ENCODE measurements at regions not wholly inside any gene's neighbourhood (a gene's known extent, or its start where the extent isn't known, plus 50 kb on each side); places are given as distances from the start of the nearest gene placed in this dataset.

- intact Hi-C loops (cut with micrococcal nuclease): no loop called here
- no peak for DNase-seq
- no peak overlapping the region for H2AFZ ChIP-seq (ENCODE audit: insufficient read depth, low read depth, low read length, poor library complexity, severe bottlenecking)
- H3K27ac Mint-ChIP-seq: no peak overlapping the region
- no peak overlapping the region for H3K9ac ChIP-seq (ENCODE audit: insufficient read depth, low read length, poor library complexity, severe bottlenecking)
- H3K4me2 ChIP-seq (replicated peaks; ENCODE audit: extremely low read depth, low read length, poor library complexity, severe bottlenecking): no peak overlapping the region
- no peak overlapping the region for H3K27ac ChIP-seq (ENCODE audit: low read depth in 1 of 2, low read length in 2 of 2)
- no peaks in the 10 kb centered on the region for H3K36me3 ChIP-seq (replicated peaks in 1 of 2; ENCODE audit: control insufficient read depth in 1 of 2, insufficient read depth in 2 of 2, low read length in 2 of 2)
- peaks cover 0 to 3% of the 10 kb centered on the region in 2 donors for H3K27me3 ChIP-seq (ENCODE audit: control insufficient read depth in 2 of 2, insufficient read depth in 2 of 2, low read length in 2 of 2)
- peaks cover 9% of the 10 kb centered on the region for H3K4me1 Mint-ChIP-seq
- TF ChIP-seq CTCF (IDR thresholded peaks at IDR 0.05): no peak
- H3K4me3 ChIP-seq (replicated peaks in 1 of 3; ENCODE audit: low read depth in 2 of 3, low read length in 3 of 3): no peak overlapping the region
- no peaks in the 10 kb centered on the region for H4K20me1 ChIP-seq (ENCODE audit: insufficient read depth, low read length)
- WGBS (ENCODE audit: insufficient coverage): no CpG with 5 or more reads among the region's 7 CpGs
- H3K79me2 ChIP-seq (ENCODE audit: insufficient read depth, low read length): no peaks in the 10 kb centered on the region
- peaks cover 3 to 5% of the 10 kb centered on the region in 2 donors for H3K9me3 ChIP-seq (replicated peaks in 1 of 2; ENCODE audit: control insufficient read depth in 1 of 2, insufficient read depth in 1 of 2, low read length in 2 of 2)
- no peaks in the 10 kb centered on the region for H3K36me3 Mint-ChIP-seq
- H3K27me3 Mint-ChIP-seq (ENCODE audit: low read depth in 3 of 3): peaks cover 0 to 9% (median 1%) of the 10 kb centered on the region in 3 donors
- no peak overlapping the region for H3K4me3 Mint-ChIP-seq
- no peaks in the 10 kb centered on the region for H3K4me1 ChIP-seq (ENCODE audit: control insufficient read depth in 1 of 2, insufficient read depth in 2 of 2, low read length in 2 of 2)
- H3K9me3 Mint-ChIP-seq: peaks cover 0 to 4% (median 0%) of the 10 kb centered on the region in 7 donors
Observed at GRCh38 chr6:170473801-170474200, 79.3 kb downstream of the PSMB1 start.

- H3K27ac Mint-ChIP-seq: no peak overlapping the region
- no peaks in the 10 kb centered on the region for H3K36me3 Mint-ChIP-seq
- Histone ChIP-seq H4K20me1 (ENCODE audit: insufficient read depth, low read length) (no peaks in the 10 kb centered on the region), H2AFZ (ENCODE audit: insufficient read depth, low read depth, low read length, poor library complexity, severe bottlenecking) (no peak overlapping the region), H3K4me1 (ENCODE audit: control insufficient read depth in 1 of 2, insufficient read depth in 2 of 2, low read length in 2 of 2) (no peaks in the 10 kb centered on the region), H3K79me2 (ENCODE audit: insufficient read depth, low read length) (no peaks in the 10 kb centered on the region), H3K4me3 (replicated peaks in 1 of 3; ENCODE audit: low read depth in 2 of 3, low read length in 3 of 3) (no peak overlapping the region), H3K27ac (ENCODE audit: low read depth in 1 of 2, low read length in 2 of 2) (no peak overlapping the region), H3K36me3 (replicated peaks in 1 of 2; ENCODE audit: control insufficient read depth in 1 of 2, insufficient read depth in 2 of 2, low read length in 2 of 2) (no peaks in the 10 kb centered on the region), H3K4me2 (replicated peaks; ENCODE audit: extremely low read depth, low read length, poor library complexity, severe bottlenecking) (no peak overlapping the region), H3K9ac (ENCODE audit: insufficient read depth, low read length, poor library complexity, severe bottlenecking) (no peak overlapping the region), H3K9me3 (replicated peaks in 1 of 2; ENCODE audit: control insufficient read depth in 1 of 2, insufficient read depth in 1 of 2, low read length in 2 of 2) (peaks cover 8% of the 10 kb centered on the region in 2 donors), H3K27me3 (ENCODE audit: control insufficient read depth in 2 of 2, insufficient read depth in 2 of 2, low read length in 2 of 2) (peaks cover 0 to 3% of the 10 kb centered on the region in 2 donors)
- peaks cover 0 to 9% (median 1%) of the 10 kb centered on the region in 3 donors for H3K27me3 Mint-ChIP-seq (ENCODE audit: low read depth in 3 of 3)
- H3K4me3 Mint-ChIP-seq: no peak overlapping the region
- H3K9me3 Mint-ChIP-seq: peaks cover 0 to 7% (median 2%) of the 10 kb centered on the region in 7 donors
- 56% methylated on average over 3 of the region's 4 CpGs for WGBS (ENCODE audit: insufficient coverage)
- H3K4me1 Mint-ChIP-seq: peaks cover 9% of the 10 kb centered on the region
- no peak for TF ChIP-seq CTCF (IDR thresholded peaks at IDR 0.05)
- no peak for DNase-seq
- intact Hi-C loops (cut with micrococcal nuclease): no loop called here
Observed at GRCh38 chr6:170473301-170473717, 79.8 kb downstream of the PSMB1 start.

All from CD14-positive monocyte (primary cell).